Activated CD4-positive, CD25-positive, alpha-beta regulatory T cell treated with anti-CD3 and anti-CD28 coated beads, Interleukin-2, amount 50 U/mL, for 24 hours (primary cell): ENCODE measurements at regions not wholly inside any gene's neighbourhood (a gene's known extent, or its start where the extent isn't known, plus 50 kb on each side); places are given as distances from the start of the nearest gene placed in this dataset.
A peak's percentile ranks its signal among the peaks of the same experiment; 100 is the strongest.

Experiments used
- ATAC-seq, 2 donors: fragments of 150-1000 bp; cut with Tn5 transposase; one replicate each; pipeline ENCODE4 v1.10.0; 2021; ENCODE audit warnings: mild to moderate bottlenecking in 1 of 2, moderate library complexity in 1 of 2

DNA sequence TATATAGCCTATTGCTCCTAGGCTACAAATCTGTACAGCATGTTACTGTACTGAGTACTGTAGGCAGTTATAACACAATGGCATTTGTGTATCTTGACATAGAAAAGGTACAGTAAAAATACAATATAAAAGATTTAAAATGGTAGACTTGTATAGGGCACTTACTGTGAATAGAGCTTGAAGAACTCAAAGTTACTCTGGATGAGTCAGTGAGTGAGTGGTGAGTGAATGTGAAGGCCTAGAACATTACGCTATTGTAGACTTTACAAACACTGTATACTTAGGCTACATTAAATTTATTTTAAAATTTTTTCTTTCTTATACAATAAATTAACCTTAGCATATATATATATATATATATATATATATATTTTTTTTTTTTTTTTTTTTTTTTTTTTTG is 140.0 kb upstream of the UBE2E1 start:
- no peak for ATAC-seq

DNA sequence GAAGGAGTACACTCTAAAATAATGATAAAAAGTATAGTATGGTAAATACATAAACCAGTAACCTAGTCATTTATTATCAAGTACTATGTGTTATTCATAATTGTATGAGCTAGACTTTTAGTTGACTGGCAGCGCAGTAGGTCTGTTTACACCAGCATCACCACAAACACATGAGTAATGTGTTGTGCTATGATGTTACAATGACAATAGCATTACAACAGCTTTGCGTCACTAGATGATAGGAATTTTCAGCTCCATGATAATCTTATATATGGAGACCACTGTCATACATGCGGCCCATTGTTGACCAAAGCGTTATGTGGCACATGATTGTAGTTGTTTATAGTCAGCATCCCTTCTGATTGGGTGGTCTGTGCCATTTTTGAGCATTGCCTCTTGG is 138.9 kb upstream of the UBE2E1 start:
- ATAC-seq, result no peak

DNA sequence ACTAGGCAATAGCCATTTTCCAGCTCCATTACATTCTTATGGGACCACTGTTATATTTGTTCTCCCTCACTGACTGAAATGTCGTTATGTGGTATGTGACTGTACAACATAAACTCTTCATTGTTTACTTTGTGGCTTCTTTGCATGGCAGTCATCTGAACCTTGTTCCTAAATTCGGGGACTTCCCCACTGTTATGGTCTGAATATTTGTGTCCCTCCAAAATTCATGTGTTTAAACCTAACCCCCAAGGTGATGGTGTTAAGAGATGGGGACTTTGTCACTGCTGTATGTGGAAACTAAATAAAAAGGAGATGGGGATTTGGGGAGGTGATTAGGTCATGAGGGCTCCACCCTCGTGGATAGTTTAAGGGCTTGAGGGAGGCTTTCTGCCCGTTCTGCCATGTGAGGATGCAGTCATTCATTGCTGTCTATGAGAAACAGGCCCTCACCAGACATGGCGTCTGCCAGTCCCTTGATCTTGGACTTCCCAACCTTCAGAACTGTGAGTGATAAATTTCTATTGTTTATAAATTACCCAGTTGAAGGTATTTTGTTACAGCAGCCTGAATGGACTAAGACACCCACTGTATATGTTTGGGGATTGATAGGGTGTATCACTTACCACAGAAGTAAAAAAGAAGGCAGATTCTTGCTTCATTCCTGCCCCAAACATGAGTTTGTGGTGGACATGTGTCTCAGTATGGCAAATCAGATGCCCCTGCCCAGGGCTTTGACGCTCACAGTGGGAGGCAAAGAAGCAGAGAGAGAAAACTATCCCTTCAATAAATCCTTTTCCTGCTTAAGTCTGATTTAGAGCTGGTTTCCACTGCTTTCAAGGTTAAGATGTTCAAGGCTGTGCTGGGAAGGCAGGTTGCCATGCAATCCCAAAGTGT is 138.0 kb upstream of the UBE2E1 start:
- no peak for ATAC-seq

DNA sequence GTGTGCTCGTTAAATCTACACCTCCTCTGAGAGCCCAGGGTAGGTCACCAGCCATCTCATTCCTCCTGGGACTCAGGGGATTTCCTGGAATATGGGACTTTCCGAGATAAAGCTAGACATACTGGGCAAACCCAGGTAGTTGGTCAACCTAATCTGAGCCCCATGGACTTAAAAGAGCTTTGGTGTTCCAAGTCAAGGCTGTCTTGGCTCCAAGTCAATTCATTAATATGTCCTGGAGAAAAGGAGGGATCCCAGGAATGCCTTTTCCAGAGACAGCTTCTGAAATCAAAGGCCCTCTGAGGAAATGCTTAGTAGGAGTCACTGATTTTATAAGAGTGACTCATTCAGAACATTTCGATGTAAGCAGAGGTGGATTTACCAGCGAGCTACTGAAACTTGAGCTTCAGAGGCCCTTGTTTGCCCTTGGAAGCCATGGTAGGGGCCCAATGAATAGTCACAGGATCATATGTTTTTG is 137.3 kb upstream of the UBE2E1 start:
- ATAC-seq, result no peak

DNA sequence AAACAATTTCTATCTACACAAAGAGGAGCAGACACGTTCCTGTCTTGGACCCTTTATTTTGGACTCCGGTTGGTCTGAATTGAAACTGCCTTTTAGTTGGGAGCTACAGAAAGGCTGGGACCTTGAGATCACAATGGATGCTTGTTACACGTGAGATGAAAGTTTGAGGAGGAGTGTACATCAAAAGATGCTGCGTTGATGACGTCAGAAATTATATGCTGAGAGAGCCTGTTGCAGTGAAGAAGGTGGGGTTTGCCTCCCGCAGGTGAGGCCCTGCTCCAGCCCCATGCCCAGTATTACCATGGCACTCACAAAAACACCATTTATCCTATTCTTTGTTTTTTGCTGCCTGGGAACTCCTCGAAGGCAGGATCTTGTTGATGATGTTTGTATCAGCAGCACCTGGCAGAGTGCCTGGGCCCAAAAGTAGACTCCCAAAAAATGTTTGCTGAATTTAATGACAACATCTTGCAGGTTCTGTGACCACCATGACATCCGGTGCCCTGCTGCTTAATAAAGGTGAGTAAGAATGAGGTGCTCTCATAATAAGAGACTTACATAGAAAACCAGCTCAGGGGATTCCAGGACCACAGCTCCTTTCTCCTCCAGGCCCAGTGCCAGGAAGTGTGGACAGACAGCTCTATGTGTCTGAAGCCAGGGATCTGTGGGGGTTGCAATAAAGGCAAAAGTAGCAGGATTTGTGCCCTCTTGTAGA is 136.1 kb upstream of the UBE2E1 start:
- no peak for ATAC-seq

DNA sequence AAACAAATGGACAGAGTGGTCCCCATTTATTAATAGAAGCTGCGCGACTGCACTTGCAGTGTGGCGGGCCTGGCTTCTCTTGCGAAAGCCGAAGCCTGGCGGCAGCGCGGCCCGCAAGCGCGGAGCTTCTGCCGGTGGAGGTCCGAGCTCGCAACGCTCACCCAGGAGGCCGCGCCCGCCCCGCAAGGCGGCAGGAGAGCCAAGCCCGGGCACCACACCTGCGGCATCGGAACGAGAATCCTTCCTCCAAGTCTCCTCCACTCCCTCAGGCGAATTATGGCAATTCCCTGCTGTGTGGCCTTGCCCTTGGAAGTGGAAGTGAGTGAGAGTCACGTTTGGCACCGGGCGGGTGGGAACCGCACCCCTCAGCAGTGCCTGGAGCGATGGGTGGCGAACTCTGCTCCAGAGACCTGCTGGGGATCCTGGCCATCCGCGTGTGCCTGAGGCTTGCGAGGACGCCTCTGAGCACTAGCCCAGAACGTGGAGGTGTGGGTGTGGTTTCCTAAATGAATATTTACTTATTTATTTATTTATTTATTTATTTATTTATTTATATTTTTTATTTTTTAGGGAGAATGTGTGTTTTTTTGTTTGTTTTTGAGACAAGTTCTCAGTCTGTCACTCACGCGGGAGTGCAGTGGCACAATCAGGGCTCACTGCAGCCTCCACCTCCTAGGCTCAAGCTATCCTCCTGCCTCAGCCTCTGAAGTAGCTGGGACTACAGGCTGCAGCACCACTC is 133.7 kb upstream of the UBE2E1 start:
- ATAC-seq, result peak in 1 of 2 donors; percentile 13

DNA sequence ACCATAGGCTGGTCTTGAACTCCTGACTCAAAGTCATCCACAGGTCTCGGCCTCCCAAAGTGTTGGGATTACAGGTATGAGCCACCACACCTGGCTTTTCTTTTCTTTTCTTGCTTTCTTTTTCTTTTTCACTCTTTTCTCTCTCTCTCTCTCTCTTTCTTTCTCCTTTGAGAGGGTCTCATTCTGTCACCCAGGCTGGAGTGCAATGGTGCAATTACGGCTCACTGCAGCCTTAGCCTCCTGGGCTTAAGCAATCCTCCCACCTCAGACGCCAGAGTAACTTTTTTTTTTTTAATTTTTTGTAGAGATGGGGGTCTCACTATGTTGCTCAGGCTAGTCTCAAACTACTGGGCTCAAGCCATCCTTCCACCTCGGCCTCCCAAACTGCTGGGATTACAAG is 133.1 kb upstream of the UBE2E1 start:
- ATAC-seq, result no peak

DNA sequence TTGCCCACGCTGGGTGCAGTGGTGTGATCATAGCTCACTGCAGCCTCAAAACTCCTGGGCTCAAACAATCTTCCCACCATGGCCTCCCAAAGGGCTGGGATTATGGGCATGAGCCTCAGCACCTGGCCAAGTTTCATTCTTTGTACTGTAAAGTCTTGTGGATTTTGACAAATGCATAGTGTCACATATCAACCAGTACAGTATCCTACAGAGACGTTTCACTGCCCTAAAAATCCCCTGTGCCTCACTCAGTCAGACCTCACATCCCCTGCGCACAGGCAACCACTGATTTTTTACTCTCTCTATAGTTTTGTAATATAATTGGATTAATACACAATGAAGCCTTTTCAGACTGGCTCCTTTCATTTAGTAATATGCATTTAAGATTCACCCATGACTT is 130.7 kb upstream of the UBE2E1 start:
- no peak for ATAC-seq

DNA sequence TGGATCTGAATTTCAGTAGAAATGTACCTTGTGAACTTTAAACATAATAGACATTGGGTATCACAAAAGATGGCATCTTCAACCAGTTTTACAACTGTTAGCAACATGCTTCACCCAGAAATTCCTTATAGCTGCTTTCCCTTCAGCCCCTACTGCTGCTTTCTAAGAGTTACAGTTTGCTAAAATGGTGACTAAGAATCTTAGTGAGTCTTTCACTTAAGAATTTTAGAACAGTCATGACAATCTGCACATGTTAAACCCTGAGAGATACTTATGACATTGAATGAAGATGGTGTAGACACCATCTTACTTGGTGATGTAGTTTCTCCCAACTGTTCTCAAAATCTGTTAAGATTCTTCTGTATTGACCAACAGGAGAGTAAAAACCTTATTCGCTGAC is 129.7 kb upstream of the UBE2E1 start:
- ATAC-seq, result no peak

DNA sequence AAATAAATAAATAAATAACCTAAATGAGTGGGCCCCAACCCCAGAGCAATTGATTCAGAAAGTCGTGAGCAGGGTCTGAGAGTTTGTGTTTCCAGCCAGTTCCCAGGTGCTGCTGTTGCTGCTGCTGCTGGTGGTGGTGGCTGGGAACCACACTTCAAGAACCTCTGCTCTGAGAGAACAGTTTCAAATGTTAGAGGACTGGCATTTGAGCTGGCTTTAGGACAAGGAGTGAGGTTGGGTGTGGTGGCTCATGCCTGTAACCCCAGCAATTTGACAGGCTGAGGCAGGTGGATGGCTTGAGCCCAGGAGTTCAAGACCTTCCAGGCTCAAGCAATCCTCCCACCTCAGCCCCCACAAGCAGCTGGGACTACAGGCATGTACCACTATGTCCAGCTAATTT is 123.1 kb upstream of the UBE2E1 start:
- ATAC-seq, result no peak

DNA sequence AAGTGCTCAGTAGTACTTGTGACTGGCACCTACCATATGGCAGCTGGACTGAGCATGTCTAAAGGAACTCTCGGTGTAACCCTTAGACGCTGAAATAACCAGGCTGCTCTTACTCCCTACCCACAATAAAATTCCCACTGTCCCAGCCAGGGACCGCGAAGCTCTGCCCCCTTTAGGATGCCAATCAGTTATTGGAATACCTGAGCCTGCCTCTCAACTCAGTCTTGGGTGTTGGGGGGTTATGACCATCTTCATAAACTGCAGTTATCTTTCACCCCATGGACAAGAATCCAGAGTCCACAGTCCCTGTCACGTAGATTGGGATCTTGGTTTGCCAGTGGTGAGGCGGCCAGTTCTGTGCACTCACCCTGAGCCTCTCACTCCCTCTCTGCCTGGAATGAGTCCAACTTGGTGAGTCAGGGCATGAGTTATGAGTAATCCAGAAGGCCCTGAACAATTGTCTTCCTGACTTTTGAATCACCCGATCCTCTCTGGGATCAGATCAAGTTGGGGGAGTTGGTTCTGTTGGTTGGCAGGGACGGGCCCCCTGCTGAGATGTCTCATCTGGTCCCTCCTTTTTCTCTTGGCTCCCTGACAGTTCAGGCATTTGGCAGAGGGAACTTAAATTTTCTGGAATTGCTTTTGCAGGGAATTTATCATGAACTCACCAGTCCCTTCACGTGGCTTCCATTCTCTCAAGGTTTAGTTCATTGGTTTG is 120.1 kb upstream of the UBE2E1 start:
- no peak for ATAC-seq

DNA sequence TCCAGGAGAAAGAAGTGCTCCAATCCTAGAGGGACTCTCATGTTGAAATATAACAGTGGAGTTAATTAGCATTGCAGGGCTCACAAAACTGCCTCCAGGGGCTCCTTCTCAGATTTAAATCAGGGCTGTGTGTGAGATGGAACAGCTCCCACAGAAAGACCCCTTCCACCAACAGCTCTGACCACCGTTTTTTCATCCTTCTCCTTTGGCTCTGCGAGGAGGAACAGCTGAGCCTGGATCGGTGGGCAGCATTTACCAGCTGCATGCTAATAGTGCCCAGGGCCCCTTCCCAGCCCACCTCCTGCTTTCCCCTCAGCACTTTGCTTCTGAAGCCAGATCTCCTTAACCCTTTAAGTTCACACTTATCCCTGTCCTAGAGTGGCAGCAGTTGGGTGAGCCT is 119.2 kb upstream of the UBE2E1 start:
- no peak for ATAC-seq

DNA sequence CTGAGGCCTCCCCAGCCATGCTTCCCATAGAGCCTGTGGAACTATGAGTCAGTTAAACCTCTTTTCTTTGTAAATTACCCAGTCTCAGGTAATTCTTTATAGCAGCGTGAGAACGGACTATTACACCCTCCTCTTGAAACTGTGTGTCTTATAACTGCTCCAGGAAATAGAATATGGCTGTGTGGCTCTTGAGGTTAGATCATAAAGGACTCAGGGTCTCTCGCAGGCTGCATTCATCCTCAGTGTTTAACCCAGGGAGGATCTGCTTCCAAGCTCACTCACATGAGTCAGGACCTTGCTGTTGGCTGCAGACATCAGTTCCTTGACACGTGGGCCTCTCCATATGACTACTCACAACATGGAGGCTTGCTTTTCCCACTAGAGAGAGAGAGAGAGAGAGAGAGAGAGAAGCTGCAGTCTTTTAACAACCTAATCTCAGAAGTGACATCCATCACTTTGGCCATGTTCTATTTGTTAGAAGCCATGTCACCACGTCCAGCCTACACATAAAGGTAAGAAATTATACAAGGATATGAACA is 114.3 kb upstream of the UBE2E1 start:
- ATAC-seq, result no peak

DNA sequence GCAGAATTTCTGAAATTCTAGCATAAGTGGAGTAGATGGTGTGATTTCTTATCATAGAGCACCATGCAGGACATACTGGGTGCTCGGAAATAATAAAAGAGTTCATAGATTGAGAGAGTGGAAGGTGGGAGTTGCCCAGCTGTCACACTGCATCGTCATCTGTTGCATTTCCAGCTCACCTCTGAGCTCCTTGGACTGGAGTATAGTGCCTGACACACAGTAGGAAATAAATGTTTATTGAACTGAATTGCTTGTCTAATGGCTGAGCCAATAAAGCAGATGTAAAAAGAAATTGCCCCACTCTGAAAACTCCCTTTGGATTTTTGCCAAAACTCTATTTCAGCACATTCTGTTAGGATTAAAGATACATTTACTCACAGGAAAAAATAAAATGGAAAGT is 108.9 kb upstream of the UBE2E1 start:
- ATAC-seq, result no peak

DNA sequence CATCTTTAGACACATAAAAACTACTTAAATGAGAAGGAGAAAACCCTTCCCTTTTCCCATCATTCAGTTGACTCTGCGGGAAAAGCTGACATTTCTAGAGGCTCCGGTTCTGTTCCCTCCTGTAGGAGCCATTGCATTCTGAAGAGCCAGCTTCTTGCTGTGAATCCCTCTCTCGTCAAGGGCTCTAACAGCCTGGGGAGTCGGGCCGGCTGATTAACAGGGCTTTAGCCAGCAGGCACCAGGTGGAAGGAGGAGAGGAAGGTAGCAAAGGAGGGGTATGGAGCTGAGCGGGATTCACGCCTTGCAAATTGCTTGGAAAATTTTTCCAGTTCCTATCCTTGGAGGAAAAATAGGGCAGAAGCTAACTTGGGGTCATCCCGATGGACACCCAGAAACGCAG is 108.3 kb upstream of the UBE2E1 start:
- ATAC-seq, result no peak

DNA sequence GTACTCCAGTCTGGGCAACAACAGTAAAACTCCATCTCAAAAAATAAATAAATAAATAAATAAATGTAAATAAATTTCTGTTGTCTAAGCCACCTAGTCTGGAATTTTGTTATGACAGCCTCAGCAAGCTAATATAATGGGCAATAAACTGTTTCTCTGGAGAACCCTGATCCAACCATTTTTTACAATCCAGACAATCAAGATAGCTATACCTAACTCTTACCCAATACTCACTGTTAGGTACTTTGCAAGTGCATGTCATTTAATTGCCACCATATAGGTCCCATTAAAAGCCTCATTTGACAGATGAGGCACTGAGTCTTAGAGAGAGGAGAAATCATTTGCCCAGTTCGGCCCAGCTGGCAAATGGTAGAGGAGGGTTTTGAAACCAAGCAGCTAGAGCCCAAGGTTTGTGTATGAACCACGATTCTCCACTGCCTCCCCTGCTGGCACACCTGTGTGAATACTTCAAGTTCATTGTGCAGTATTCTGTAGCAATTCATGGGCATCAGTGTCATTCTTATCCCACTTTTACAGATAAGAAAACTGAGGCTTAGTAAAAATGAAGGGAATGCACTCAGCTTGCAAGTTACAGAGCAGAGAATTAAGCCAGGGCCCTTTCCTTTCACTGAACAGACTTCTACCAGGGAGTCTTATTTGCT is 107.0 kb upstream of the UBE2E1 start:
- no peak for ATAC-seq

DNA sequence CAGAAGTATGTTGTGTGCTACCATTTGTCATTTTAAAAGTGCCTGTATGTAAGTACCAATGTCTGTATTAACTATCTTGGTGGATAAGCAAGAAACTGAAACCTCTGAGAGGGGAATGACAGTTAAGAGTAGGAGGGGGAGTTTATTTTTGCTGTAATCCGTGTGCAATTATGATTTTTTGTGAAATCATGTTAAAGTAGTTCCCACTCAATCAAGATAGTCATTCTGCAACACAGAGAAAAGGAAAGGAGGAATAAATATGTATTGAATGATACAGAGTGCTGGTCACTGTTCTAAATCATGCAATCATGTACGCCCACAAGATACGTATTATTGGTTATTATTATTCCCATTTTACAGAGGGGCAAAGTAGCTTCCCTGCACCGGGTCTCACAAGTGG is 105.1 kb upstream of the UBE2E1 start:
- ATAC-seq, result no peak

DNA sequence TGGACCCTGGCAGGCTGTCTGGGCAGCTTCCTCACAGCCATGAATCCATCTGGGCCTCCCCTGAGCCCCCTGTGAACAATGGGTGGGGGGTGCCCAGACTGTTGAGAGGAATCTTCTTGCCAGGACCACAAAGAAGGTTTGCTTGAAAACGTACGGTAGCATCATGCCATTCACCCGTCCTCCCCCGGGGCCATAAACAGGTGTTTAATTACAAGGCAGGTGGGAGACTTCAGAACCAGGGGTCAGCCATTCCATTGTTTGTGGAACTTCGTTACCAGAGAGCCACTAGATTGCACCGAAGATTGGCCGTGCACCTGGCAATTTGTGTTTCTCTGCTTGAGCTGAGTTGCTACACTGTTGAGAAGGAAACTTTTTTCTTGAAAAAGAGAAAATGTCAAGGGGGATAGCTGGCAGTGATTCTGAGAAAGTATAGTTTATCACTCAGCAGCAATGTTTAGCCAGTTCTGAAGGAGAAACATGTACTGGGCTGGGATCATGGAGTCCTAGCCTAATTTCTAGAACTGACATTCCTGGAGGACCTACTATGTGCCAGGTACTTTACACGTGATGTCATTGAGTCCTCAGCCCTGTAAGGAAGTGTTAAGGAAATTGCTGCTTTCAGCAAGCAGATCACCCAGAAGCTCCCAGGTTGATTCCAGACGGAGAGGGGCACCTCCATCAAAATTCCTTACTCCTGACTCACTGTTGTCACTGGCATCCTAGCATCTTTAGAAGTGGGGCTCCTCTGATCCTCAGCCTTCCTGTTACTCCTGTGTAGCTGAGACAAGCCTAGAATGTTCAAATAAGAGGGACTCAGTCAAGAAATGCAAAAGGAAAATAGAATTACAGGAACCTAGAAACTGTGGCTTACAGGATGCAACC is 103.8 kb upstream of the UBE2E1 start:
- ATAC-seq, result no peak

DNA sequence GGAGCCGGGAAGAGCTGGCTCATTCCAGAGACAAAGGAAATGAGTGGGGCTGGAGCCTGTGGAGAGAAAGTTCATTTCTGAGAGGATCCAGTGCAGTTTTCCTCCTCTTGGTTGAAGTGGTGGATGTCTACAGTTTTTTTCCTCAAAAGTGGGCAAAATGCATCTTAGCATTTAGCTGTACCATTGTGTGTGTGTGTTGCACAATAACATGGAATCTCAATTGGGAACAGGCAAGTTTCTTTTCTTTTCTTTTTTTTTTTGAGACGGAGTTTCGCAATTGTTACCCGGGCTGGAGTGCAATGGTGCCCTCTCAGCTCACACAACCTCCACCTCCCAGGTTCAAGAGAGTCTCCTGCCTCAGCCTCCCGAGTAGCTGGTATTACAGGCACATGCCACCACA is 101.5 kb upstream of the UBE2E1 start:
- no peak for ATAC-seq

DNA sequence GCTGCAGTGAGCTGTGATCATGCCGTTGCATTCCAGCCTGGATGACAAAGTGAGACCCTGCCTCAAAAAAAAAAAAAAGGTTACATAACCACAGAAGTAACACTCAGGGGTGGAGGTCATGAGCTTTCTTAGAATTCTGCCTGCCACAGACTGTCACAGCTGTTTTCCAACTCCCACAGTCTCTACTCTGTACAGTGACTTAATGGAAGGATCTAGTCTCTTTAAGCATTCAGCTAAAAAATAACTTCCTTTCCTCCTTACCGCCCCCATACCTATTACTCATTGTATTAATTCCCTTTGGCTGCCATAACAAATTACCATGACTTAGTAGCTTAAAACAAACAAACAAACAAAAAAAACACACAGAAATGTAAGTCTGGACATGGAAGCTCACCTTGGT is 99.6 kb upstream of the UBE2E1 start:
- ATAC-seq, result peak; percentile 25 to 36

DNA sequence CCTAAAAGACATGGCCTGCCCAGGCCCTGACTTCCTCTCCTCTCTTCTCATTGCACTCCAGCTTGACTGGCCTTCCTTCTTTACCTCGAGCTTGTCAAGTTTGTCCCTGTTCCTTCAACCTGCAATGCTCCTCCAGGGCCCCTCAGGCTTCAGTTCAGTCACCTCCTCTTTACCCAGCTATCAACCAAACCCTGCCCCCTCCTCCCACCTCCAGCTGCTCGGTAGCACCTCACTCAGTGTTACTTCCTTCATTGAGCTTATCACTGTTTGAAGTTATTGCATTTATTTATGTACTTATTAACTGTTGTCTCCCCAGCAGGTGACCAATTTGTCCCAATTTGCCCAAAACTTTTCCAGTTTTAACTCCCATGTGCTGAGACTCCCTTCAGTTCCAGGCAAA is 95.8 kb upstream of the UBE2E1 start:
- no peak for ATAC-seq
